MM.1S (cell line): ENCODE measurements at regions not wholly inside any gene's neighbourhood (a gene's known extent, or its start where the extent isn't known, plus 50 kb on each side); places are given as distances from the start of the nearest gene placed in this dataset.

ENCODE experiments used
- DNase-seq: peaks from one replicate; pipeline ENCODE4 v3.0.0-alpha.2; 2015
- H2AFZ ChIP-seq: fragments of 300-600 bp; sonication (generic); 2 replicates; pipeline ENCODE4 v1.6.0; 2016; ENCODE audit warnings: antibody characterized with exemption, low read length
- H3F3A ChIP-seq: fragments of 300-600 bp; sonication (generic); 2 replicates; pipeline ENCODE4 v1.6.1; 2016; ENCODE audit warnings: mild to moderate bottlenecking, antibody characterized with exemption, low read length, moderate library complexity, mixed read lengths; ENCODE audit not compliant: insufficient read depth
- H3K27ac ChIP-seq: fragments of 300-600 bp; sonication (generic); 2 replicates; pipeline ENCODE4 v1.5.1; 2016; ENCODE audit warnings: mild to moderate bottlenecking, low read length
- H3K27me3 ChIP-seq: fragments of 300-600 bp; sonication (generic); replicated peaks from 2 replicates; pipeline ENCODE4 v1.6.0; 2016; ENCODE audit warnings: low read length; ENCODE audit not compliant: insufficient read depth
- H3K36me3 ChIP-seq: fragments of 300-600 bp; sonication (generic); replicated peaks from 2 replicates; pipeline ENCODE4 v1.6.1; 2016; ENCODE audit warnings: mild to moderate bottlenecking, low read length, mixed read lengths; ENCODE audit not compliant: insufficient read depth
- H3K4me1 ChIP-seq: fragments of 300-600 bp; sonication (generic); 2 replicates; pipeline ENCODE4 v1.6.1; 2016; ENCODE audit warnings: low read length, mixed read lengths
- H3K4me2 ChIP-seq: fragments of 300-600 bp; sonication (generic); 2 replicates; pipeline ENCODE4 v1.6.0; 2016; ENCODE audit warnings: low read depth, low read length
- H3K4me3 ChIP-seq: fragments of 300-600 bp; sonication (generic); 2 replicates; pipeline ENCODE4 v1.5.1; 2016; ENCODE audit warnings: low read length, mixed read lengths
- H3K79me2 ChIP-seq: fragments of 300-600 bp; sonication (generic); 2 replicates; pipeline ENCODE4 v1.6.1; 2016; ENCODE audit warnings: mixed run types, low read length, mixed read lengths
- H3K9ac ChIP-seq: fragments of 300-600 bp; sonication (generic); 2 replicates; pipeline ENCODE4 v1.6.1; 2016; ENCODE audit warnings: low read length, mixed read lengths
- H3K9me2 ChIP-seq: fragments of 300-600 bp; sonication (generic); replicated peaks from 2 replicates; pipeline ENCODE4 v1.6.1; 2016; ENCODE audit warnings: mild to moderate bottlenecking, low read length, mixed read lengths; ENCODE audit not compliant: insufficient read depth
- H3K9me3 ChIP-seq: fragments of 300-600 bp; sonication (generic); replicated peaks from 2 replicates; pipeline ENCODE4 v1.6.1; 2016; ENCODE audit warnings: mild to moderate bottlenecking, low read length, mixed read lengths; ENCODE audit not compliant: insufficient read depth
- H4K20me1 ChIP-seq: fragments of 300-600 bp; sonication (generic); 2 replicates; pipeline ENCODE4 v1.6.1; 2016; ENCODE audit warnings: mild to moderate bottlenecking, low read length, moderate library complexity, mixed read lengths; ENCODE audit not compliant: insufficient read depth
- EZH2 ChIP-seq: fragments of 300-600 bp; sonication (generic); optimal IDR thresholded peaks from 2 replicates; pipeline ENCODE3; 2017; ENCODE audit warnings: low read depth, mild to moderate bottlenecking, antibody characterized with exemption, low read length, mixed read lengths
- EZH2phosphoT487 ChIP-seq: fragments of 300-600 bp; sonication (generic); IDR thresholded peaks from 2 replicates; pipeline ENCODE4 v1.6.1; 2018; ENCODE audit warnings: antibody characterized with exemption, low read length
- TF ChIP-seq, protein P1 (sequence below): fragments of 300-600 bp; sonication (generic); IDR thresholded peaks from 2 replicates; pipeline ENCODE4 v1.5.1; 2016; ENCODE audit warnings: antibody characterized with exemption, low read length, mixed read lengths

DNA sequence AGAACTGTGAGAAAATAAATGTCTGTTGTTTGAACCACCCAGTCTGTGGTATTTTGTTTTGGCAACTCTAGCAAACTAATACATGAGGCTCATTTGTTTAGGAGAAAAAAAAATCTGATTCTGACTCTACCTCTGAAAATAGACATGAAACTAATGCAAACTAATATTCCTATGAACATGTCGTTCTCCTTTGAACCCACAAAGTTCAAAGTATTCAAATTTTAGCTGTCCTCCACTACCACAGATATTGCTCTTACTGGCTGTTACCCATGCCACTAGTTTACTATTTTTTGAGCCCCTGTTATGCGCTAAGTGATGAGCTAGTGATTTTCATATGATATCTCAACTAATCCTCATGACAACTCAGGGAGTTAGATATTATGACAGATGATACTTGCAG lies 58.8 kb upstream of the ZNF804B start:
- H3K9me2 ChIP-seq, result no peaks in the 10 kb centered on the region
- no peak for DNase-seq

DNA sequence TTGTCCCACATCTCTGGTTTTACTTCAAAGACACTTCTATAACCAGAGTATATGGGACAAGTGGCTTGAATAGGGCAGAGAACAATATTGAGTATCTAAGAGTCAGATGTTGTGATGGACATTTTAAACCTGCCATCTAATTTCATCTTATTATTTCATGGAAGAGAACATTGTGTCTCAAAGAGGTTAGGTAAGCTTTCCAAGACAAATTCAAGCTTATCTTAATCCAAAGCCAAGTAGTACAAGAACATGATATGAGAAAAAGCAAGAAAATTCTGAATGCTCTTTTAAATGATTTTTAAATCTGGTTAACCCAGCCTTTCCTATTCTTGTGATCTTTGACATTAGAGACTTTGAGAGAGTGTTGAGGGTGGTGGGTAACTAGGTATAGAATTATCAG lies 65.3 kb upstream of the ZNF804B start:
- Histone ChIP-seq H3K36me3 (no peaks in the 10 kb centered on the region), H3F3A (no peaks in the 10 kb centered on the region), H3K79me2 (no peaks in the 10 kb centered on the region), H3K4me3 (no peak overlapping the region), H3K9me3 (no peaks in the 10 kb centered on the region), H3K9me2 (no peaks in the 10 kb centered on the region), H4K20me1 (no peaks in the 10 kb centered on the region), H3K27me3 (no peaks in the 10 kb centered on the region), H3K9ac (no peak overlapping the region), H3K4me1 (no peaks in the 10 kb centered on the region), H3K27ac (no peak overlapping the region), H3K4me2 (no peak overlapping the region), H2AFZ (no peak overlapping the region)
- no peak for DNase-seq
- TF ChIP-seq, protein P1, sequence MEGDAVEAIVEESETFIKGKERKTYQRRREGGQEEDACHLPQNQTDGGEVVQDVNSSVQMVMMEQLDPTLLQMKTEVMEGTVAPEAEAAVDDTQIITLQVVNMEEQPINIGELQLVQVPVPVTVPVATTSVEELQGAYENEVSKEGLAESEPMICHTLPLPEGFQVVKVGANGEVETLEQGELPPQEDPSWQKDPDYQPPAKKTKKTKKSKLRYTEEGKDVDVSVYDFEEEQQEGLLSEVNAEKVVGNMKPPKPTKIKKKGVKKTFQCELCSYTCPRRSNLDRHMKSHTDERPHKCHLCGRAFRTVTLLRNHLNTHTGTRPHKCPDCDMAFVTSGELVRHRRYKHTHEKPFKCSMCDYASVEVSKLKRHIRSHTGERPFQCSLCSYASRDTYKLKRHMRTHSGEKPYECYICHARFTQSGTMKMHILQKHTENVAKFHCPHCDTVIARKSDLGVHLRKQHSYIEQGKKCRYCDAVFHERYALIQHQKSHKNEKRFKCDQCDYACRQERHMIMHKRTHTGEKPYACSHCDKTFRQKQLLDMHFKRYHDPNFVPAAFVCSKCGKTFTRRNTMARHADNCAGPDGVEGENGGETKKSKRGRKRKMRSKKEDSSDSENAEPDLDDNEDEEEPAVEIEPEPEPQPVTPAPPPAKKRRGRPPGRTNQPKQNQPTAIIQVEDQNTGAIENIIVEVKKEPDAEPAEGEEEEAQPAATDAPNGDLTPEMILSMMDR, result no peak
- TF ChIP-seq EZH2phosphoT487 (no peak), EZH2 (no peak)

More for the DNA sequence above, 58.8 kb upstream of the ZNF804B start:
- no peaks in the 10 kb centered on the region for H3K4me1 ChIP-seq
- H3K27me3 ChIP-seq, result no peaks in the 10 kb centered on the region
- no peaks in the 10 kb centered on the region for H4K20me1 ChIP-seq
- H3K36me3 ChIP-seq, result no peaks in the 10 kb centered on the region
- H2AFZ ChIP-seq, result no peak overlapping the region
- TF ChIP-seq, protein P1, result no peak
- TF ChIP-seq EZH2phosphoT487, result no peak
- TF ChIP-seq EZH2, result no peak
- no peak overlapping the region for H3K4me2 ChIP-seq
- H3K9ac ChIP-seq, result no peak overlapping the region
- H3K9me3 ChIP-seq, result no peaks in the 10 kb centered on the region
- no peaks in the 10 kb centered on the region for H3F3A ChIP-seq
- H3K27ac ChIP-seq, result no peak overlapping the region
- H3K79me2 ChIP-seq, result no peaks in the 10 kb centered on the region
- no peak overlapping the region for H3K4me3 ChIP-seq

- Histone ChIP-seq H3K9me3 (no peaks in the 10 kb centered on the region), H3F3A (no peaks in the 10 kb centered on the region), H2AFZ (no peak overlapping the region), H3K4me1 (no peaks in the 10 kb centered on the region), H3K4me2 (no peak overlapping the region), H3K36me3 (no peaks in the 10 kb centered on the region), H3K4me3 (no peak overlapping the region), H3K27me3 (no peaks in the 10 kb centered on the region), H3K79me2 (no peaks in the 10 kb centered on the region), H3K9me2 (no peaks in the 10 kb centered on the region), H4K20me1 (no peaks in the 10 kb centered on the region), H3K9ac (no peak overlapping the region), H3K27ac (no peak overlapping the region)
- no peak for DNase-seq
- TF ChIP-seq, protein P1, result no peak
- TF ChIP-seq EZH2, result no peak
- TF ChIP-seq EZH2phosphoT487, result no peak
Observed at GRCh38 chr7:88693131-88693530, 66.4 kb upstream of the ZNF804B start.
